ENCODE measurements at regions not wholly inside any gene's neighbourhood (a gene's known extent, or its start where the extent isn't known, plus 50 kb on each side); places are given as distances from the start of the nearest gene placed in this dataset.

DNA sequence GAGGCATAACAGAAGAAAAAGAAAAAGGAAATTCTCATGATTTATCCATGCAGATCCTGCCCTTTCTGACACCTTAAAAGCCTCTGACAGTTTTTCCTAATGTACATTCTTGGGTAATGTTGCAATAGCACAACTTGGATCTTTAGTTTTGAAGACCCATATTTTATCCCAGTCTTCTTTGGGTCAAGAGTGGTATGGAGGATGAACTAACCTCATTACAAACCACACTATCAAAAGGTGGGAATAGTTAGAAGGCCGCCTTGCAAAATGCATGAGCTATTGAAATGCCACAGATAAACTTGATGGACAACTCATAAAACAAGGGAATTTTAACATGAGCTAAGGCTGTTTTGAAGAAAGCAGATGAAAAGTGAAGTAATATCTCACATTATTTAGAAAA lies 1479.8 kb upstream of the ACVR2A start:
- H3K27me3 ChIP-seq (ENCODE audit: control insufficient read depth, insufficient read depth, low read length): no peaks in the 10 kb centered on the region
- ChIA-PET POLR2A (no interaction called here), CTCF (no interaction called here)
- H3K36me3 ChIP-seq (ENCODE audit: control insufficient read depth, insufficient read depth, low read length): no peaks in the 10 kb centered on the region
- BruUV-seq (replicated peaks): no TSS peak
- no peak for DNase-seq (ENCODE audit: low read depth, low spot score)
- intact Hi-C loops (cut with micrococcal nuclease; ENCODE audit: unreplicated experiment): no loop called here
- H3K4me3 ChIP-seq (ENCODE audit: low read depth in 2 of 2, low read length in 2 of 2): no peak overlapping the region
- ATAC-seq: no peak
- no peaks in the 10 kb centered on the region for H3K4me1 ChIP-seq (ENCODE audit: control insufficient read depth, insufficient read depth, low read length)
- no peak overlapping the region for H3K27ac ChIP-seq (ENCODE audit: low read length)
- TF ChIP-seq, protein P1, sequence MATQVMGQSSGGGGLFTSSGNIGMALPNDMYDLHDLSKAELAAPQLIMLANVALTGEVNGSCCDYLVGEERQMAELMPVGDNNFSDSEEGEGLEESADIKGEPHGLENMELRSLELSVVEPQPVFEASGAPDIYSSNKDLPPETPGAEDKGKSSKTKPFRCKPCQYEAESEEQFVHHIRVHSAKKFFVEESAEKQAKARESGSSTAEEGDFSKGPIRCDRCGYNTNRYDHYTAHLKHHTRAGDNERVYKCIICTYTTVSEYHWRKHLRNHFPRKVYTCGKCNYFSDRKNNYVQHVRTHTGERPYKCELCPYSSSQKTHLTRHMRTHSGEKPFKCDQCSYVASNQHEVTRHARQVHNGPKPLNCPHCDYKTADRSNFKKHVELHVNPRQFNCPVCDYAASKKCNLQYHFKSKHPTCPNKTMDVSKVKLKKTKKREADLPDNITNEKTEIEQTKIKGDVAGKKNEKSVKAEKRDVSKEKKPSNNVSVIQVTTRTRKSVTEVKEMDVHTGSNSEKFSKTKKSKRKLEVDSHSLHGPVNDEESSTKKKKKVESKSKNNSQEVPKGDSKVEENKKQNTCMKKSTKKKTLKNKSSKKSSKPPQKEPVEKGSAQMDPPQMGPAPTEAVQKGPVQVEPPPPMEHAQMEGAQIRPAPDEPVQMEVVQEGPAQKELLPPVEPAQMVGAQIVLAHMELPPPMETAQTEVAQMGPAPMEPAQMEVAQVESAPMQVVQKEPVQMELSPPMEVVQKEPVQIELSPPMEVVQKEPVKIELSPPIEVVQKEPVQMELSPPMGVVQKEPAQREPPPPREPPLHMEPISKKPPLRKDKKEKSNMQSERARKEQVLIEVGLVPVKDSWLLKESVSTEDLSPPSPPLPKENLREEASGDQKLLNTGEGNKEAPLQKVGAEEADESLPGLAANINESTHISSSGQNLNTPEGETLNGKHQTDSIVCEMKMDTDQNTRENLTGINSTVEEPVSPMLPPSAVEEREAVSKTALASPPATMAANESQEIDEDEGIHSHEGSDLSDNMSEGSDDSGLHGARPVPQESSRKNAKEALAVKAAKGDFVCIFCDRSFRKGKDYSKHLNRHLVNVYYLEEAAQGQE (IDR thresholded peaks at IDR 0.05; ENCODE audit: insufficient read depth in 1 of 2, low read depth in 2 of 2, low read length in 1 of 2): no peak
- no peak for TF ChIP-seq CTCF (IDR thresholded peaks at IDR 0.05)
- no peak for TF ChIP-seq TCF7L2 (IDR thresholded peaks at IDR 0.05; ENCODE audit: low read depth, low read length)
- no peak for TF ChIP-seq POLR2AphosphoS5 (IDR thresholded peaks at IDR 0.05; ENCODE audit: low read depth, low read length)
- TF ChIP-seq SIN3A (IDR thresholded peaks at IDR 0.05; ENCODE audit: borderline replicate concordance, insufficient read depth, low read depth, low read length): no peak
- in situ Hi-C loops (cut with HindIII; ENCODE audit: low pct_unique_long_range_greater_than_20kb, low sequenced_read_pairs): no loop called here
- H3K9me3 ChIP-seq (ENCODE audit: control insufficient read depth, insufficient read depth, low read depth, low read length): no peaks in the 10 kb centered on the region

DNA sequence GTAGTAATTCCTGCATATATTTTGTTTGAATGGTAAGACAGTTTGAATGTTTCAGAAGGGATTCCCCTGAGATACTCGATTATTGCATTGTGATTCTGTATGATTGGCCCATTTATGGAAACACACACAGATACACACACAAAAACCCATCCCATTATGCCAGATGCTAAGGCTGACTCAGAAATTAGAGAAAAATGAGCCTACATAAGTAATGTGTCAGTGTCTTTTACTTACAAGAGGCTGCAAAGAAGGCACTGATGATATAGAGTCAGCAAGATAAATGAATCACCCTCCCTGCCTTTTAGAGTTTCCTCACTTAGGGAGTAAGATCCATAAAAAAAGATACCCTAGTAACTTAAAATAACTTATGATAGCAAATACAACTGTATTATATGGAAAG lies 1481.1 kb upstream of the ACVR2A start:
- no peak overlapping the region for H3K4me3 ChIP-seq (ENCODE audit: low read depth in 2 of 2, low read length in 2 of 2)
- H3K4me1 ChIP-seq (ENCODE audit: control insufficient read depth, insufficient read depth, low read length): no peaks in the 10 kb centered on the region
- DNase-seq (ENCODE audit: low read depth, low spot score) (no peak), ATAC-seq (no peak)
- H3K9me3 ChIP-seq (ENCODE audit: control insufficient read depth, insufficient read depth, low read depth, low read length): no peaks in the 10 kb centered on the region
- no TSS peak for BruUV-seq (replicated peaks)
- intact Hi-C loops (cut with micrococcal nuclease; ENCODE audit: unreplicated experiment): no loop called here
- H3K27me3 ChIP-seq (ENCODE audit: control insufficient read depth, insufficient read depth, low read length): no peaks in the 10 kb centered on the region
- in situ Hi-C loops (cut with HindIII; ENCODE audit: low pct_unique_long_range_greater_than_20kb, low sequenced_read_pairs): no loop called here
- H3K27ac ChIP-seq (ENCODE audit: low read length): no peak overlapping the region
- H3K36me3 ChIP-seq (ENCODE audit: control insufficient read depth, insufficient read depth, low read length): no peaks in the 10 kb centered on the region
- TF ChIP-seq TCF7L2 (IDR thresholded peaks at IDR 0.05; ENCODE audit: low read depth, low read length) (no peak), SIN3A (IDR thresholded peaks at IDR 0.05; ENCODE audit: borderline replicate concordance, insufficient read depth, low read depth, low read length) (no peak), POLR2AphosphoS5 (IDR thresholded peaks at IDR 0.05; ENCODE audit: low read depth, low read length) (no peak), CTCF (IDR thresholded peaks at IDR 0.05) (no peak)
- TF ChIP-seq, protein P1 (IDR thresholded peaks at IDR 0.05; ENCODE audit: insufficient read depth in 1 of 2, low read depth in 2 of 2, low read length in 1 of 2): no peak
- POLR2A ChIA-PET: no interaction called here
- CTCF ChIA-PET: no interaction called here
